K562 (cell line): ENCODE measurements at regions not wholly inside any gene's neighbourhood (a gene's known extent, or its start where the extent isn't known, plus 50 kb on each side); places are given as distances from the start of the nearest gene placed in this dataset.

Source experiments
- ATAC-seq: fragments of 200-7000 bp; cut with Tn5 transposase; 3 replicates; pipeline ENCODE4 v1.9.1; 2020; ENCODE audit warnings: moderate library complexity
- BruUV-seq: library from RNA; stranded (reverse); fragments of 400-500 nt; replicated peaks from 2 replicates; lab custom pipeline; 2021; lab: Mats Ljungman, UMichigan
- CTCF ChIA-PET: fragments of 300-600 bp; formaldehyde crosslinking; extraction: SDS; loops from one replicate; lab custom pipeline; 2021; ENCODE audit warnings: low intra/inter-chr PET ratio; lab: Yijun Ruan, JAX
- POLR2A ChIA-PET: fragments of 300-600, 350-650 bp; sonication (Branson Sonifier 250); formaldehyde crosslinking; extraction: SDS; loops from one replicate; lab custom pipeline; 2021; ENCODE audit warnings: antibody characterized with exemption, inconsistent platforms; lab: Yijun Ruan, JAX
- DNase-seq, 4 experiments: peaks; one replicate each; pipeline versions ENCODE4 v3.0.0 to v3.0.0-alpha.2; 2011 to 2018; ENCODE audit warnings: low spot score in 3 of 4, mixed read lengths in 3 of 4; ENCODE audit errors: extremely low read depth in 1 of 4
- FAIRE-seq: peaks from 2 replicates; lab custom pipeline; 2011; peaks lifted over from hg19 to GRCh38; lab: Jason Lieb, UNC
- H2AFZ ChIP-seq: 2 replicates; pipeline ENCODE4 v1.6.0; 2011; ENCODE audit warnings: low read depth, low read length, control low read depth, inconsistent platforms
- H3K27ac ChIP-seq: fragments of 200-600 bp; 3 replicates; pipeline ENCODE4 v1.8.0; 2011; ENCODE audit warnings: low read depth, mild to moderate bottlenecking, control low read depth, inconsistent platforms, low read length, moderate library complexity, mixed read lengths; ENCODE audit errors: extremely low read depth
- H3K27me3 ChIP-seq, 2 experiments: fragments of 300-600 bp in 1 of 2; 2 replicates in 1 of 2; 3 replicates in 1 of 2; pipeline versions ENCODE4 v1.6.0 to v1.8.0; 2011; ENCODE audit warnings: inconsistent platforms in 2 of 2, low read length in 2 of 2, mild to moderate bottlenecking in 1 of 2, mixed read lengths in 1 of 2, moderate library complexity in 1 of 2; ENCODE audit not compliant: control insufficient read depth in 2 of 2, insufficient read depth in 2 of 2
- H3K36me3 ChIP-seq: fragments of 300-600 bp; 3 replicates; pipeline ENCODE4 v1.8.0; 2011; ENCODE audit warnings: mild to moderate bottlenecking, low read length, inconsistent platforms; ENCODE audit not compliant: control insufficient read depth, insufficient read depth
- H3K4me1 ChIP-seq, 2 experiments: fragments of 200-600 bp in 1 of 2; replicated peaks in 1 of 2; 2 replicates in 1 of 2; 3 replicates in 1 of 2; pipeline versions ENCODE4 v1.5.1 to v1.8.0; 2011; ENCODE audit warnings: inconsistent platforms in 2 of 2, low read length in 2 of 2, mild to moderate bottlenecking in 1 of 2, mixed read lengths in 1 of 2, moderate library complexity in 1 of 2; ENCODE audit not compliant: control insufficient read depth in 2 of 2, insufficient read depth in 2 of 2
- H3K4me2 ChIP-seq: 2 replicates; pipeline ENCODE4 v1.6.1; 2011; ENCODE audit warnings: low read length, control low read depth, inconsistent platforms, mixed read lengths; ENCODE audit not compliant: insufficient read depth
- H3K4me3 ChIP-seq: fragments of 200-600 bp; sonication (generic), shearing (Covaris generic); 2 replicates; pipeline ENCODE4 v1.5.1; 2016; ENCODE audit warnings: control low read depth, inconsistent platforms
- H3K79me2 ChIP-seq: fragments of 200-600 bp; 3 replicates; pipeline ENCODE4 v1.8.0; 2011; ENCODE audit warnings: low read length, inconsistent platforms; ENCODE audit not compliant: control insufficient read depth, insufficient read depth
- H3K9ac ChIP-seq, 2 experiments: 2 replicates each; pipeline versions ENCODE4 v1.6.0 to v1.6.1; 2011; ENCODE audit warnings: low read depth in 2 of 2, low read length in 2 of 2, control low read depth in 1 of 2, inconsistent platforms in 1 of 2, mild to moderate bottlenecking in 1 of 2, mixed read lengths in 1 of 2; ENCODE audit not compliant: insufficient read depth in 1 of 2
- H3K9me1 ChIP-seq: one replicate; pipeline ENCODE4 v1.6.0; 2011; ENCODE audit warnings: inconsistent platforms, mild to moderate bottlenecking, low read length, moderate library complexity; ENCODE audit not compliant: control insufficient read depth, insufficient read depth
- H3K9me3 ChIP-seq: replicated peaks from 2 replicates; pipeline ENCODE4 v1.5.1; 2011; ENCODE audit warnings: low read depth, low read length, inconsistent platforms; ENCODE audit not compliant: control insufficient read depth, insufficient read depth
- H4K20me1 ChIP-seq: replicated peaks from 2 replicates; pipeline ENCODE4 v1.6.1; 2011; ENCODE audit warnings: low read length, inconsistent platforms, mixed read lengths; ENCODE audit not compliant: control insufficient read depth, insufficient read depth
- BRCA1 ChIP-seq, 2 experiments: fragments of 450-650 bp in 1 of 2; sonication (generic) in 1 of 2; formaldehyde crosslinking in 1 of 2; IDR thresholded peaks; 2 replicates each; pipeline versions ENCODE4 v1.5.0 to v1.6.1; 2017 to 2020; ENCODE audit warnings: mild to moderate bottlenecking in 1 of 2, missing genetic modification reagents in 1 of 2
- GTF2B ChIP-seq: IDR thresholded peaks from 2 replicates; pipeline ENCODE4 v1.6.1; 2011; ENCODE audit not compliant: insufficient read length; ENCODE audit errors: extremely low read depth
- KLF1 ChIP-seq: fragments of 450-650 bp; IDR thresholded peaks from 2 replicates; pipeline ENCODE4 v1.6.1; 2016; ENCODE audit warnings: missing genetic modification characterization, missing compliant biosample characterization
- SRSF1 ChIP-seq: fragments of 200-400 bp; formaldehyde crosslinking; IDR thresholded peaks from 2 replicates; pipeline ENCODE4 v1.6.1; 2017; ENCODE audit warnings: mild to moderate bottlenecking, low read depth, low read length, moderate library complexity
- ZBTB7A ChIP-seq: IDR thresholded peaks from 2 replicates; pipeline ENCODE4 v1.6.1; 2011; ENCODE audit warnings: low read depth, mild to moderate bottlenecking, low read length, moderate library complexity, borderline replicate concordance; ENCODE audit not compliant: control insufficient read depth
- ZNF740 ChIP-seq, 3 experiments: fragments of 200-800 bp in 1 of 3; sonication (Bioruptor generic) in 1 of 3; sonication (generic) in 1 of 3; formaldehyde crosslinking in 1 of 3; IDR thresholded peaks; 2 replicates each; pipeline versions ENCODE4 v1.6.1 to v1.8.0; 2016 to 2022; ENCODE audit warnings: mild to moderate bottlenecking in 2 of 3, missing compliant biosample characterization in 2 of 3, missing genetic modification characterization in 2 of 3, missing genetic modification reagents in 1 of 3
- WGBS: fragments of 100-300 bp; shearing (Covaris generic); methylation state at CpG from one replicate; pipeline ENCODE4 v1.1.6; 2016; ENCODE audit warnings: low coverage, mixed read lengths; ENCODE audit not compliant: insufficient coverage; ENCODE audit errors: missing lambda C conversion rate; 5-methylcytosine and 5-hydroxymethylcytosine counted together
- in situ Hi-C: fragments of 300-500 bp; cut with MboI; formaldehyde crosslinking; loops from 4 replicates; pipeline ENCODE4 v1.15.0; 2018; ENCODE audit warnings: inconsistent platforms, mixed read lengths
- intact Hi-C: fragments of 100-400 bp; cut with micrococcal nuclease; formaldehyde crosslinking; loops from 2 replicates; pipeline ENCODE4 v1.14.2; 2022
- TF ChIP-seq, protein P1 (sequence below): sonication (generic); formaldehyde crosslinking; IDR thresholded peaks from 2 replicates; pipeline ENCODE4 v1.8.0; 2022; ENCODE audit warnings: mild to moderate bottlenecking, missing genetic modification reagents

- H3K9me3 ChIP-seq: no peaks in the 10 kb centered on the region
- FAIRE-seq (no peak), DNase-seq (no peak), ATAC-seq (no peak)
- no peaks in the 10 kb centered on the region for H3K4me1 ChIP-seq
- H3K27ac ChIP-seq: no peak overlapping the region
- no peaks in the 10 kb centered on the region for H3K9me1 ChIP-seq
- no peak overlapping the region for H3K4me2 ChIP-seq
- no peak for TF ChIP-seq BRCA1 (IDR thresholded peaks at IDR 0.05)
- TF ChIP-seq BRCA1 (CRISPR knock-in tag; IDR thresholded peaks at IDR 0.05): no peak
- no peak for TF ChIP-seq SRSF1
- no peak for TF ChIP-seq ZBTB7A
- POLR2A ChIA-PET: no interaction called here
- no peaks in the 10 kb centered on the region for H3K79me2 ChIP-seq
- WGBS: no CpG with 5 or more reads among the region's 1 CpG
- H4K20me1 ChIP-seq: no peaks in the 10 kb centered on the region
- H3K4me3 ChIP-seq: no peak overlapping the region
- no TSS peak for BruUV-seq
- H3K27me3 ChIP-seq: no peaks in the 10 kb centered on the region; a peak in 1 of 5 replicates
- intact Hi-C loops (no loop called here), in situ Hi-C loops (no loop called here)
- H2AFZ ChIP-seq: no peak overlapping the region
- H3K9ac ChIP-seq: no peak overlapping the region
- H3K36me3 ChIP-seq: no peaks in the 10 kb centered on the region
- CTCF ChIA-PET: no interaction called here
These were observed 79.4 kb upstream of the PRR23E start for GRCh38 chr3:127113571-127113891.

DNA sequence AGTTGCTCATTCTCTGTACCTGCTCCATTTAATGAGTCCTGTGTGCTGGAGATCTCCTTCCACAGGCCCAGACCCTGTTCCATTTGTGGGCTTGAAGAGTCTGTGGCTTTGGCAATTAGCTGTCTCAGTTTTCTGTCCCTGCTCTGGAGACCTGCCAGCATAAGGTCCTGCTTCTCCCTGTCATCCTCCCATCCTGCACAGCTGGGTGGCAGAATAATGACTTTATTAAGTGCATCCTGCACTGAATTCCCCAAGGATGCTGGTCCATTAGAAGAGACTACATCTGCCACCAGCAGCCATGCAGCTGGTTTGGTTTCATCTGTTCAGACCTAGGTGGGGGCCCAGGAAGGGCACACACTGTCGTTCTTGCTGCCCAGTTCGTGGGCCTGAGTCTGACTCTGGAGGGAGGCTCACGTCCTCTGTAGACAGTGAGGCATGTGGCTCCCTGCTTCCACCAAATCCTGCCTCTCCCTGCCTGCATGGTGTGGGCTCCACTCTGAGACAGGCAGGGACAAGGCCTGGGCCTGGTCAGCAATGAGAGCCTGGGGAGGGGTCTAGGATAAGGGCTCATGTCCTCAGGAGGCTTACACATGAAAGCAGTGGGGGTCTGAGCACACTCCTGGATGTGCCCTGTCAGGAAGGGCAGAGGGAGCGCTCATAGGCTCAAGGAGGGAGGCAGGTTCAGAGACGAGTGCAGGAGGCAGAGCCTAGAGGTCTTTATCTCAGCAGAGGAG lies 78.4 kb upstream of the PRR23E start:
- Histone ChIP-seq H3K36me3 (no peaks in the 10 kb centered on the region), H4K20me1 (no peaks in the 10 kb centered on the region), H3K27ac (no peak overlapping the region), H3K4me1 (no peaks in the 10 kb centered on the region), H3K9me1 (no peaks in the 10 kb centered on the region), H3K9me3 (no peaks in the 10 kb centered on the region), H3K27me3 (no peaks in the 10 kb centered on the region; a peak in 1 of 5 replicates), H3K79me2 (no peaks in the 10 kb centered on the region), H3K4me2 (no peak overlapping the region), H2AFZ (no peak overlapping the region), H3K9ac (no peak overlapping the region), H3K4me3 (no peak overlapping the region)
- FAIRE-seq (no peak), ATAC-seq (no peak), DNase-seq (no peak)
- in situ Hi-C loops (no loop called here), intact Hi-C loops (no loop called here)
- TF ChIP-seq, protein P1, sequence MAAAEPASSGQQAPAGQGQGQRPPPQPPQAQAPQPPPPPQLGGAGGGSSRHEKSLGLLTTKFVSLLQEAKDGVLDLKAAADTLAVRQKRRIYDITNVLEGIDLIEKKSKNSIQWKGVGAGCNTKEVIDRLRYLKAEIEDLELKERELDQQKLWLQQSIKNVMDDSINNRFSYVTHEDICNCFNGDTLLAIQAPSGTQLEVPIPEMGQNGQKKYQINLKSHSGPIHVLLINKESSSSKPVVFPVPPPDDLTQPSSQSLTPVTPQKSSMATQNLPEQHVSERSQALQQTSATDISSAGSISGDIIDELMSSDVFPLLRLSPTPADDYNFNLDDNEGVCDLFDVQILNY: no peak
- TF ChIP-seq GTF2B (no peak), ZNF740 (CRISPR knock-in tag; IDR thresholded peaks at IDR 0.05) (no peak), ZNF740 (tag; IDR thresholded peaks at IDR 0.05) (no peak), KLF1 (tag) (no peak)
- 0% methylated on average over 4 of the region's 5 CpGs for WGBS
- CTCF ChIA-PET: no interaction called here
- BruUV-seq: no TSS peak
- POLR2A ChIA-PET: interaction anchor here (0.6 kb wide), 1 partner anchor 1005 kb away, joined by 3 read pairs; no protein-coding TSS in a partner anchor
